NAMALWA (cell line): ENCODE measurements at regions not wholly inside any gene's neighbourhood (a gene's known extent, or its start where the extent isn't known, plus 50 kb on each side); places are given as distances from the start of the nearest gene placed in this dataset.
A peak's percentile ranks its signal among the peaks of the same experiment; 100 is the strongest.
"Not testable (repeated sequence)": the region's sequence is repeated elsewhere in the genome, so short reads cannot be mapped to it uniquely, and the experiment has no call there.

ENCODE experiments used
- DNase-seq: peaks from one replicate; pipeline ENCODE4 v3.0.0-alpha.2; 2015; ENCODE audit warnings: low spot score

DNA sequence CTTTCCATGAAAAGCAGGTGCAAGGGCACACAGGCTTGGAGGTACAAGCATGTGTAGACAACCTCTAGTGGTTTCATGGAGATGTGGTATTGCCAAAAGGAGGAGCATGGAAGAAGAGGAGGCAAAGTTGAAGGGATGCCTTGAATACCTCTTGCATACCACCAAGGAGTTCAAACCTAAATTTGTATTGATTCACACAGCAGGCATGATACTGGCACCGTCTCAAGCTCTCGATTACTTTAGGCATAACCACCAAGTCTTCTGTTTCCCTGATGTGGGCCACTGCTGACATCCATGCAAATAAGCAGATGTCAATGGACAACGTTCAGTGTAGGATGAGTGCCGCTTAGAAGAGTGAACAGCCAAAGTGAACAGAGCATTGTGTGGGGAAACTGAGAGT, 87.1 kb downstream of the SCN11A start:
- DNase-seq, result no peak

DNA sequence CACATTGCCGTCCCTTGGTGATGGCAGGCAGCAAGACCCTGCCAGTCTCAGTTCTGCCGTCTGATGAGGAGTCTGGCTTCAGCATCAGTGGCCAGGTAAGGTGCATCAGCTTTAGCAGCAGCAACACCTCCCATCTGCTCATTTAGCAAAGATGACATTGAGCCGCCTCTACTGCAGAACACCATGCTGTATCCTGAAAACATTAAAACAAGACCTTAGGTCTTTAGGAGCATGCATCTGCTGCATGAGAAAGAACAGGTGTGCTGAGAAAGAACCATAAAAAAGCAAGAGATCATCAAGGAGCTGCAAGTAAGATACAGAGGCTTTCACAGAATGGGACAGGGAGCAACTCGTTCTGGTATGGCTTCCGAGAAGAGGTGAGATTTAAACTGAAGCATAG, 87.5 kb downstream of the SCN11A start:
- no peak for DNase-seq

GRCh38 chr3:38960953-38961622, 90.7 kb downstream of the SCN11A start:
- peak; percentile 66 for DNase-seq

DNA sequence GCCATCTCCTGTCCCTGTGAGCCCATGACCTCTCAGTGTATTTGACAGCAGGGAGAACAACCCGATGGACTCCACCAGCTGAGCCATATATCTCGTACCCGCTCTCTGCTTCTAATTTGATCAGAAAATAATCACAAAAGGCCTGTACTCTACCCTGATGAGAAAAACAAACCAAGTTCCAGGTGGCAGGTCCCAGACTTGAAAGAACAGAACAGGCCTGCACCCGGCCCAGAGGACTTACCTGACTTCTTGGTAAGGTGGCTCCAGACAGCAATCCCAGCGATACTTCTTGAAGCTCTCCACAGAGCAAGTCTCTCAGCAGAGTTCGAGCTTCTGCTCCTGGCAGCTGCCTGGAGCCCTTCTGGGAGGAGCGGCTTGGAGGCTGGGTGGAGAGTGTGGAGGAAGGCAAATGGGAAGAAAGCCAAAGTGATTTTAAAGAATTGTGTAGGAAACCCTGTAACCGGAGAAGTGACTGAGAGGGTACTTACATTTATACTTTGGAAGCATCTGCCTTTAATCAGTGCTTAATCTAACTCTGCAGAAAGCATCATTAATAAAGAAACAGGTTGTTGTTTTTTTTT, 91.6 kb downstream of the SCN11A start:
- DNase-seq, result no peak

DNA sequence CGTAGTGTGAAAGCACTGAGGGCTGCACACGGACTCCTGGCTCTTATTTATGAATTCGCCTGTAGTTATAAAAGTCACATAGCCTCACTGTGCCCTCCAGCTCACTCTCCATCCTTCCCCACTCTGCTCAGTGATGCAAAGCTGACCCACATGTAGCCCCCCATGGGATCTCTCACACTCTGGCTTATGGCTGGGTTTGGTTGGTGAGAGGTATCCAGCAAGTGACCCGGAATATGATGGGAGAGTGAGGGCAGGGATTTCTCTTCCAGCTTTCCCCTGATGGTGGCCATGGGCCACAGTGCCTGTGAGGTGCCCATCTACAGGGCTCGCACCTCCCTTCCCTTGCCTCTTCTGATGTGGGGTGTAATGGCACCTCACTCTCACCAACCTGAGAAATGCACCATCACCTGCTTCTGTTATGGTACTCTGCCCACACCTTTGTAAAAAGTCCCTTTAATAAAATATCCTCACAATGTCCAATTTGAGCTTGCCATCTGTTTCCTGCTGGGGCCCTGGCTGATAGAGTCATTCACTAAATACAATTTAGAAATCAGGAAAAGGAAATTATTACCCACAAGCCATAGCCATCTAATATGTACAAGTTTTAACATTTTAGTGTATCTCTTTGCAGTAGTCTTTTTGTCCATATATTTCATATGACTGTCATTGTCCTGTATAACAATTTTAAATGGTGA, 93.6 kb downstream of the SCN11A start:
- DNase-seq, result no peak

- no peak for DNase-seq
Observed at GRCh38 chr3:38957296-38957695, 94.4 kb downstream of the SCN11A start.

DNA sequence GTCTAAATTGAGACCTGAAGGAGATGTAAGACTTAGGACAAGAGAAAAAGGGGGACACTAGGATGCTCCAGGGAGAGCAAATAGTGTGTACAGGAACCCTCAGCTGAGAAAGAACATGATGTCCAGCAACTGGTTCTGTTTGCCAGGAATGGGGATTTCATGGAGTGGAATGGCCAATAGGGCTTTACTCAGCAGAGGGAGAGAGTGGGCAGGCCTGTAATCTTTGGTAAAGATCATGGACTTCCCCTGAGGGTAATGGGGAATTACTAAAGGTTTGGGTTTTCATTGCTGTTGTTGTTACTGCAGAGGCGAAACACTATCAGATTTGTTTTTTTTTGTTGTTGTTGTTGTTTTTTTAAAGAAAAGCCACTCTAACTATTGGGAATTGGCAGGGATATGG, 99.0 kb downstream of the SCN11A start:
- no peak for DNase-seq

GRCh38 chr3:38951167-38951566, 100.6 kb downstream of the SCN11A start:
- DNase-seq, result not testable (repeated sequence)

DNA sequence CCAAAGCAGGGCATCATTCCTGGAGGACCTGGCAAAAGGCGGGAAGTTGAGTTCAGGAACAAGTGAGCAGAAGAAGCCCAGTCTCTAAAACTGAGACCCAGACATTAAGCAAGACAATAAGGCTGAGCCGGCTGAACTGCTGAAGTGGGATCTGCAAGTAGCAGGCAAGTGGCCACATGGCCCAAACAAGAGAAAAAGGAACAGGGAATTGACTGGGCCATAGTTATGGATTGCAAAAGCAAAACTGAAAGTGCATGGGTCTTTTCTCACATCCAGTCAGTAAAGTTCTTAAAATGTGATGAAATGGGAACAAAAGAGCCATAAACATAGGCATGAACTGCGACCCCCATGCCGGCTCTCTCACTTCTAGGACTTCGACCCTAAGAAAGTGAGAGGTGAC, 101.2 kb downstream of the SCN11A start:
- DNase-seq, result no peak

DNA sequence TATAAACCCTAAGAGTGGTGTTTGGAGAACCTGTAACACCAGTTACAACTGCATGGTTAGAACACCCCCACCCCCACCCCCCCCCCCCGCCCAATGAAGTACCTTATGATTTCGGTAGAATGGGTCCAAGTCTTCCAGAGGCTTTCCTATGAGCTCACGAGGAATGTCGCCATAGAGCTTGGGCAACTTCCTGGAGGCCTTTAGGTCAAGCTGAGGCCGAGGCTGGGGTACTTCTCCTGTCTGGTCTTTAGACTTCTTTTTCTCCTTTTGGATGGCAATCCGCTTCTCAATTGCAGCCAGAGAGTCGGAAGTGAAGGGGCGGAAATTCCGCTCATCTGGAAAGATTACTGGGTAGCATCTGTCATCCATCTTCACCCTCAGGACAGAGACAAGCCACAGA, 101.8 kb downstream of the SCN11A start:
- no peak for DNase-seq

GRCh38 chr3:38940394-38940793, 111.3 kb downstream of the SCN11A start:
- DNase-seq, result no peak

GRCh38 chr3:38925351-38925750, 109.3 kb upstream of the SCN10A start:
- DNase-seq, result no peak

DNA sequence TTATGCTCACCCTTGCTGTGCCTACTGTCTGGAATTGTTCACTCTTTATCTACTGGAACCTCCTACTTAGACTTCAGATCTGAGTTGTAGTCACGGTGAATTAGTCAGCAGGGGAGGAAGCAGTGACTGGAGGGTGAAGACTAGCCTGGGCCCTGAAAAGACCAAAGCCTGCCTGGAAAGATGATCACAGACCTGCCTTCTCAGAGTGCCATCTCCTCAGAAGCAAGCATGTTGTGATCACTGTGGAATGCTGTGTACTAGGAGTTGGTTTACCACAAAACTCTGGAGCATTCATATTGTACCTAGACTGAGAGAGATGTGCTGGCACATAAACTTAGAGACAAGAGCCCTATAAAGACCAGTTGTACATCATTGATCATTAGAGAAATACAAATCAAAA, 100.7 kb upstream of the SCN10A start:
- no peak for DNase-seq

- DNase-seq, result no peak
Observed at GRCh38 chr3:38907426-38907825, 91.4 kb upstream of the SCN10A start.

DNA sequence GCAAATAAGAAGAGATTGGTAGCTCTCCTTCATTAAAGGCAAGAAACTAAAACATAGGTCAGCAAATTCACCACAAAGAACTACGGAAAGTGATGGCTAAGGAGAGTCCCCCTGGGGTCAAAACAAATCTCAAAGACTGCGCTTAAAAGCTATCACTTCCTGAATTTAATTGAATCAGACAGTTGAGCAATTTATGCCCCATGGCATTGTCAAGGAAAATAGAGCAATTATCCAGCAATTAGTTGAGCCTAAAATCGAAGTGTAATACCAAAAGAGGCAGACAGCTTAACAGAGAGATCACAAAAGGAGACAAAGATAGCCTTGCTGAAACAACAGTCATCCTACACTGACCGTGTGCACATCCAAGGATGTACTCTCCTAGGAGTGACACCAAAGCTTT, 74.4 kb upstream of the SCN10A start:
- no peak for DNase-seq

DNA sequence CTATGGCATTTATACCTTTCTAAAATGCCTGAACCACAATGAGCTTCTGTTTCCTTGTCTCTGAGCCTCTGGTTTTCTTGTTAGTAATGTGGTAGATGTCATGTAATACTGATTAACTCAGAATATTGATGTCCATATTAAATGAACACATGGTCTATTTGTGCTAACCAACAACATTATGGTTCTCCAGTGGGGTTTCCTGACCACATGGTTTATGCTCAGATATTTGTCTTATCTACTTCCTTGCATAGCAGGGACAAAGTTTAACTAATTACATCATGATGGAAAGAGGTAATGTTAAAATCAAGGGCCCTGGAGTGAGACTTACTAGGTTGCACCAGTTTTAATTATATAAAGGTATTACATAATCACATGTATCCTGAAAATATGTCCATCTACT, 62.6 kb upstream of the SCN10A start:
- DNase-seq, result no peak
